ENCODE measurements at regions not wholly inside any gene's neighbourhood (a gene's known extent, or its start where the extent isn't known, plus 50 kb on each side); places are given as distances from the start of the nearest gene placed in this dataset.
A peak's percentile ranks its signal among the peaks of the same experiment; 100 is the strongest.
"Not testable (repeated sequence)": the region's sequence is repeated elsewhere in the genome, so short reads cannot be mapped to it uniquely, and the experiment has no call there.

GRCh38 chr1:115153966-115154557 is 64.8 kb upstream of the TSPAN2 start:
- no peak overlapping the region for H3K4me3 ChIP-seq (replicated peaks; ENCODE audit: low read depth, low read length)
- no peak for TF ChIP-seq CTCF (IDR thresholded peaks at IDR 0.05; ENCODE audit: low read depth, low read length, missing control alignments)
- DNase-seq (ENCODE audit: extremely low read depth, low read depth) = no peak

GRCh38 chr1:115147928-115148327 is 58.6 kb upstream of the TSPAN2 start:
- not testable (repeated sequence) for H3K4me3 ChIP-seq (replicated peaks; ENCODE audit: low read depth, low read length); DNase-seq (ENCODE audit: extremely low read depth, low read depth)

- TF ChIP-seq CTCF (IDR thresholded peaks at IDR 0.05; ENCODE audit: low read depth, low read length, missing control alignments) = no peak
- no peak for DNase-seq (ENCODE audit: extremely low read depth, low read depth)
- no peak overlapping the region for H3K4me3 ChIP-seq (replicated peaks; ENCODE audit: low read depth, low read length)
Observed at GRCh38 chr1:115145226-115145625, 55.9 kb upstream of the TSPAN2 start.

- DNase-seq (ENCODE audit: extremely low read depth, low read depth) = no peak
Observed at GRCh38 chr1:115144176-115144575, 54.9 kb upstream of the TSPAN2 start.

GRCh38 chr1:115142616-115143015 is 53.3 kb upstream of the TSPAN2 start:
- H3K4me3 ChIP-seq (replicated peaks; ENCODE audit: low read depth, low read length) = no peak overlapping the region
- DNase-seq (ENCODE audit: extremely low read depth, low read depth) = no peak
- peak; percentile 11 for TF ChIP-seq CTCF (IDR thresholded peaks at IDR 0.05; ENCODE audit: low read depth, low read length, missing control alignments)

More at GRCh38 chr1:115144176-115144575, 54.9 kb upstream of the TSPAN2 start:
- H3K4me3 ChIP-seq (replicated peaks; ENCODE audit: low read depth, low read length) = no peak overlapping the region
- no peak for TF ChIP-seq CTCF (IDR thresholded peaks at IDR 0.05; ENCODE audit: low read depth, low read length, missing control alignments)

- no peak for DNase-seq (ENCODE audit: extremely low read depth, low read depth)
- TF ChIP-seq CTCF (IDR thresholded peaks at IDR 0.05; ENCODE audit: low read depth, low read length, missing control alignments) = no peak
- no peak overlapping the region for H3K4me3 ChIP-seq (replicated peaks; ENCODE audit: low read depth, low read length)
Observed at GRCh38 chr1:115141145-115141454, 51.8 kb upstream of the TSPAN2 start.

- no peak for TF ChIP-seq CTCF (IDR thresholded peaks at IDR 0.05; ENCODE audit: low read depth, low read length, missing control alignments)
- DNase-seq (ENCODE audit: extremely low read depth, low read depth) = no peak
Observed at GRCh38 chr1:115140442-115141144, 51.3 kb upstream of the TSPAN2 start.

More at GRCh38 chr1:115140442-115141144, 51.3 kb upstream of the TSPAN2 start:
- no peak overlapping the region for H3K4me3 ChIP-seq (replicated peaks; ENCODE audit: low read depth, low read length)

Data from HFF-Myc (cell line).